ENCODE measurements at regions not wholly inside any gene's neighbourhood (a gene's known extent, or its start where the extent isn't known, plus 50 kb on each side); places are given as distances from the start of the nearest gene placed in this dataset.

DNA sequence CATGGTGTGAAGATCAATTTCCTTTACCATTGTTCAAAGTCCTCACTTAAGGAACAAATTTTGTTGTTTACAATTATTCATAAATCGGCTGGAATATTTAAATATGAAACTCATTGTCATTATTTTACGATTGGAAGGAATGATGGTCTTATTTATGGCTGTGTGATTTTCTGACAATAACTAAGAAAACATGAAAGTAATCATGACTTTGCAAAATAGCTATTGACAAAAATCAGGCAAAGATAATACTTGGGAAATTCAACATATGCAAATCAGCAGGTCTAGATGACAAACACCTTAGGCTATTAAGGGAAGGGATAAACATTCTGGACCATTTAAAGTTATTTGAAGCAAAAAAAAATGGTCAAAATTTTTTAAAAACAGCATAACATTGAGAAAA, 654.8 kb upstream of the CNTN5 start:
- TF ChIP-seq, protein P1, sequence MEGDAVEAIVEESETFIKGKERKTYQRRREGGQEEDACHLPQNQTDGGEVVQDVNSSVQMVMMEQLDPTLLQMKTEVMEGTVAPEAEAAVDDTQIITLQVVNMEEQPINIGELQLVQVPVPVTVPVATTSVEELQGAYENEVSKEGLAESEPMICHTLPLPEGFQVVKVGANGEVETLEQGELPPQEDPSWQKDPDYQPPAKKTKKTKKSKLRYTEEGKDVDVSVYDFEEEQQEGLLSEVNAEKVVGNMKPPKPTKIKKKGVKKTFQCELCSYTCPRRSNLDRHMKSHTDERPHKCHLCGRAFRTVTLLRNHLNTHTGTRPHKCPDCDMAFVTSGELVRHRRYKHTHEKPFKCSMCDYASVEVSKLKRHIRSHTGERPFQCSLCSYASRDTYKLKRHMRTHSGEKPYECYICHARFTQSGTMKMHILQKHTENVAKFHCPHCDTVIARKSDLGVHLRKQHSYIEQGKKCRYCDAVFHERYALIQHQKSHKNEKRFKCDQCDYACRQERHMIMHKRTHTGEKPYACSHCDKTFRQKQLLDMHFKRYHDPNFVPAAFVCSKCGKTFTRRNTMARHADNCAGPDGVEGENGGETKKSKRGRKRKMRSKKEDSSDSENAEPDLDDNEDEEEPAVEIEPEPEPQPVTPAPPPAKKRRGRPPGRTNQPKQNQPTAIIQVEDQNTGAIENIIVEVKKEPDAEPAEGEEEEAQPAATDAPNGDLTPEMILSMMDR (IDR thresholded peaks at IDR 0.05; ENCODE audit: low read length) = no peak
- no peak for TF ChIP-seq EZH2 (IDR thresholded peaks at IDR 0.05; ENCODE audit: borderline replicate concordance, low read length)
